SKM-1 treated with dmso at 0.1 percent for 144 hours (cell line): ENCODE measurements at regions not wholly inside any gene's neighbourhood (a gene's known extent, or its start where the extent isn't known, plus 50 kb on each side); places are given as distances from the start of the nearest gene placed in this dataset.
"Not testable (repeated sequence)": the region's sequence is repeated elsewhere in the genome, so short reads cannot be mapped to it uniquely, and the experiment has no call there.

Experiments used
- DNase-seq: peaks from one replicate; lab custom pipeline; 2025; ENCODE audit not compliant: unreplicated experiment; lab: John Stamatoyannopoulos, UW

DNA sequence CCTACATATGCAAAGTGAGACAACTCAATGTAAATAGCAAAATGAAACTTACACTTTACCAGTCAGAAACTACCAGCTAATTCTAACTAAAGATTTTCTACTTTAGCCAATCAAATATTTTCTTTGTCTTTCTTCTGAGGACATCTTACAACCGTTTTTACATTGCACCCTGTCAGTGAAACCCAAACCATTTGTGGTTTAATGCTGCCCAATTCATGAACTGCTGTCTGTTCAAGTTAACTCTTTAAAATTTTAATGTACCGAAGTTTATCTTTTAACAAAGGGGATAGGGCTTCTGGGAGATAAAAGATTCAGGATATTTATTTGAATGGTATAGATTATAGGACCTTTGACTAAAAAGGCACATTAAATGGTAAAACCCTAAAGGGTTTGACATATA, 121.3 kb upstream of the HDDC2 start:
- DNase-seq: no peak

DNA sequence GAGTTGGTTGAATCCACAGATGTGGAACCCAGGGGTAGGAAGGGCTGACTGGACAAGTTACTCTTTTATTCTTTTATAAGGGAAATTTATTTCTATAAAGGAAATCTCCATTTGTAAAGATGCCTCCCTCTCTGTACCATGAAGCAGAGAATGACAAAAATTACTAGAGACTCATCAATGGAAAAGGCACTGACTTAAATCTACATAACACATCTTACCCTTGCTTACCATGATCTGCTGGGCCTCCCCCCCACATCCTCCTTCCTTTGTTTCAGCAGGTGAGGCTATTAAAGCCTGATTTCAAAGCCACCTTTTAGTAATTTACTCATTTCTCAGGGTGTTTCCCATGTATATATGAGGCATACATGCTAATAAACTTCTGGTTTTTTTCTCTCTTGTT, 130.2 kb upstream of the HDDC2 start:
- no peak for DNase-seq

DNA sequence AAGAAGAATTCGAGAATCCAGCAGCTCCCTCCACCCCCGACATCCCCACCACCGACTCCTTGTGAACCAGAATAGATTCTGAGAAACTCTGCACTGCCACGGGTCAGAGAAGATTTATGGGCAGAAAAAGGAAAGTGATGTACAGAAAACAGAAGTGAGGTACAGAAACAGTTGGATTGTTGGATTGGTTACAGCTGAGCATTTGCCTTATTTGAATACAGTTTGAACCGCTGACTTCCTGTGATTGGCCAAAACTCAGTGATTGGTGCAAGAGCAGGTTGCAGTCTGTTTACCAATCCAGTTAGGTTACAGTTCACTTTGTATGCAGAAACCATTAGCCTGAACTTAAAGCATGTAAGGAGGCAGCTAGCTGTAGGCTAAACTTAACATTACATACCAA, 131.2 kb upstream of the HDDC2 start:
- DNase-seq: no peak

DNA sequence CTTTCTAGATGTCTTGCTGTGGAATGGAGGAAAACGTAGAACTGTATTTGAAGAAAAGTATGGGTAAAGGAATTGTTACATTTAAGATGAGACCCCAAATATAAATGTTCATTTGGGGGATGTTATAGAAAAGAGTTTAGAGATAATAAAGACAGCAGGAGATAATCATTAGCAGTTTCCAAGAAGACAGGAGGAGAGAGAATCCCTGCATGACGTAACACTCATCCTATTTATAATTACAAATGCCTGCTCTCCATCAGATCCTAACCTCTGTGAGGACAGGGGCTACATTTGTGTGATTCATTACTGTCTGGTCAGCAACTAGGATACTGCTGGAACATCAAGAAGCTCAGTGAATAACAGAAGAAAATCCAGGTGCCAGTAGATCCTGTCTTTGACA, 133.0 kb upstream of the HDDC2 start:
- DNase-seq: no peak

DNA sequence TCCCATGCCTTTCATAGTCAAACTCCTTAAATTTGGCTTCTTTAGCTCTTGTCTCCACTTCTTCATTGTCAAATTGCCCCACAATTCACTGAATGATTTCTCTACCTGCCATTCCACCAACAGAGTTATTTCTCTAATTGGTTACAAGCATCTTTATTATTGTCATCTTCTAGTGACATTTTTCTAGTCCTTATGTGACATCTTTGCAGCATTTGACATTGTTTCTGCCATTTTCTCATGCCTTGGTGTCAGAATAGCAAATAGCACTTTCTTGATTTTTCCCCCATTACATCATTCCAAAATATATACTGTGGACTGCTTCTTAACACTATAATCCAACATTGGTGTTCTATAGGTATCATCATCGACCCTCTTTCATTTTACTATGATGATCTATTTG, 137.7 kb upstream of the HDDC2 start:
- no peak for DNase-seq

DNA sequence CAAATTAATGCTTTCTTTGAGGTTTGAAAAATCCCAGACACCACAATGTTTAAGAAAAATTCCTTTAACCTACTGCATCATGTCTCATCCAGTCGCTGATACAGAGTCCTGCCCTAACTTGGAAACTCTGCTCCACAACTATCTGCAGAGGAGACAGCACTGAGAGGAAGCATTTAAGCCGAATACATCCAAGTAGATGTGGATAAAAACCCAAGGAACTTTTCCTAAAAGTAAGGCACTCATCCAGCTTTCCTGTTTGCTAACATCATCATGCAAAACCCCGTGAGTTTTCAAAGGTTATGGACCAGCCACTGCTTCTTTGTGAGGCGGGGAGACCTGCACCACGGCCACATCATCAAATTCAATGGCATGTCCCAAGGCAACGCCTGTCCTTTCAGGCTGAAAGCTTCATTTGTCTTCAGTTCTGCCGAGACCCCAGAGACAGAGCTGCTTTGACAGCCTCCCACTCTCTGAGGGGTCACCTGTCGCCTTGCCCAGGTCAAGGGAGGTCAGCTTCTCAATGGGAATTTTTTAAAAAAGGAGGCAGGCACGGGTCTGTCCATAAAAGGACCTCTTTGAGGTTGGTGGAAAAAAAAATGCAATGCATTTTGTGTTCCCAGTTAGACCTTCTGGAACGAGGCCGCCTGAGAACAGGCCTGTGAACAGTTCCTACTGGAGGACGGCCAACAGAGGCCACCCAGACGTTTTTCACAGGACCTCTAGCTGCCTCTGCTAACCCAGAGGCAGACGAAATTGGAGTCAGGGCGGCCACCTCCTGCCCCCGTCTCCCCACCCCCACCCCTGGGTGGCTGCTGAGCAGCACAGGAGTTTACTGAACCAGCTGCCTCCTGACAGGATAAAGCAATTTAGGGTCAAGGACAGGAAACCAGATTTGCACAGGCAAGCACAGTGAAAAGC, 142.5 kb upstream of the HDDC2 start:
- no peak for DNase-seq

DNA sequence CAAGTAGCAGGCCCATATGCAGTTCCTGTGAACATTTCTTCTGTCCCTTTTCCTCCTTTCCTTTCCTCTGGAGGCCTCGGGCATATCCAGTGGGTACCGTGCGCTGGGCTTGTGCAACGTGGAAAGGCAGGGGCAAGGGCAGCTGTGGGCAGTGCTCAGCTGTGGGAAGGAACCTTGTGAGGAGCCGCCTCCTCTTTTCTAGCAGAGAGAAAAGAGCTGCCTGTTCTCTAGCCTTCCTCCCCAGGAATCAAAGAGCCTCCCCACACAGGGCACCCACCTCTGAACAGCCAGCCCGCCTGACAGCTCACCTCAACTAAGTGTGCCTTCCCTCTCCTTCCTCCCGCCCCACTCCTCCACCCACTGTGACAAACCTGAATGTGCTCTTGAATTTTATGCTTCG, 143.3 kb upstream of the HDDC2 start:
- DNase-seq: no peak

DNA sequence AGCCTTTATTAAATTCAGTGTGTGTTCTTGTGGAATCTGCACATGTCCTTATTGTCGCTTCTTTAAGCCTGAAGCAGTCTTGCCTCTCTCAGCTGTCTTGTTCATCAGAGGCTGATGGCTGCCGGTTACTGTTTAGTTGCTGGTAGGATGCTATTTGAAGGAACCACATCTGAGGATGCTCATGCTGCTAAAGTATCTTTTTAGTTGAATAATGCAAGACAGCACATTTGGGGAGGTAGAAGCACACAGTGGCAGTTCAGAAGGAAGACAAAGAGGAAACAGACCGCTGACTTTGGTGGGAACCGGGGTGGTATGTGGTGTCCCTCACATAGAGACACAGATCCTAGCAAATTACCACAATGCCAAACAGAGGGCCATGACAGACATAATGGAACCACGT, 144.2 kb upstream of the HDDC2 start:
- no peak for DNase-seq

DNA sequence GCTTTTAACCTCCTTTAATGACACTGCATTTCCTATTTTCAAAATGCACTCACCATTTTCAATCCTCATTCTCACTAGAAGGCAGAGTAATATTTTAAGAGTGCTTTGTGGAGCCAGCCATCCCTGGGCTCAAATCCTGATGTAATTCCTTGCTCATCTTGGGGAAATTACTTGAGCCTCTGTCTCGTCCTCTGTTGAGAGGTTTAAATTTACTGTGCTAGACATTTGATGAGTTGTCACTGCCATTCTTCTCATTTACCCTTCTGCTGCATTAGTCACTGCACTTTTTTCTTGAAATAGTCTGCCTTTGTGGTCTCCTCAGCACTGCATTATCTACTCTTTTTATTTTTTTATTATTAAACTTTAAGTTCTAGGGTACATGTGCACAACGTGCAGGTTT, 150.0 kb upstream of the HDDC2 start:
- no peak for DNase-seq

DNA sequence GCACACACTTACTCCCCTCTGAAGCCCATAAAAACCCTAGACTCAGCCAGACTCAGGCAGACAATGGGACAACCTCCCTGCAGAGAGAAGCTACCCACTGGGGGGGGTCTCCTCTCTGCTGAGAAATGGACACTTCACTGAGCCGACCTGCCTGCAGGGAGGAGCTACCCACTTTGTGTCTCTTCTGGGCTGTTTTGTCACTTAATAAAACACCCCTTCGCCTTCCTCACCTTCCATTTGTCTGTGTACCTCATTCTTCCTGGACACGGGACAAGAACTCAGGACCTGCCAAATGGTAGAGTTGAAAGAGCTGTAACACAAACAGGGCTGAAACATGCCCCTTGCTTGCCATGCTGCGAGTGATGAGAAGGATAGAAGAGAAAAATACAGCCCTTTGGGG, 151.7 kb upstream of the HDDC2 start:
- DNase-seq: no peak

DNA sequence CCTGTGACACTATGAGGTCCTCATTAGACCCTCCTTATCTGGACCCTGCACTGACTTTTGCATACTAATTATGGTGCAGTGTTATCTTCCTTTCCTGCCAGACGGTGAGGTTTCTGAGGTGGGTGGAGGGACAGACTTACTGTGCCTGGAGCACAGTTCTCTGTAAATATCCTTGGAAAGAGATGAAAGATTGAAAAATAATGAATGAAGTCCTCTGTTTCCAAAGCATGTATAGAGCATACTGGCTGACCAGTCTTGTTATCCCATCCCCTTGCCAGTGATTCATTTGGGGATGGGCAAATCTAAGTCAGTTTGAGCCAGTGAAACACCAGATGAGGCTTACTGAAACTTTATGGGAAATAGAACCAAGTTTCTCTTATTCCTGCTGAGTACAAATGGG, 152.6 kb upstream of the HDDC2 start:
- no peak for DNase-seq

DNA sequence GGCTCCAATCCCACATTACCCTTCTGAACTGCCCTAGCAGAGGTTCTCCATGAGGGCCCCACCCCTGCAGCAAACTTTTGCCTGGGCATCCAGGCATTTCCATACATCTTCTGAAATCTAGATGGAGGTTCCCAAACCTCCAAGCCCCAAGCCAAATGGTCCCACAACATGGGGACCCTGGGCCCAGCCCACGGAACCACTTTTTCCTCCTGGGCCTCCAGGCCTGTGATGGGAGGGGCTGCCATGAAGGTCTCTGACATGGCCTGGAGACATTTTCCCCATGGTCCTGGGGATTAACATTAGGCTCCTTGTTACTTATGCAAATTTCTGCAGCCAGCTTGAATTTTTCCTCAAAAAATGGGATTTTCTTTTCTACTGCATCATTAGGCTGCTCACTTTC, 156.7 kb upstream of the HDDC2 start:
- not testable (repeated sequence) for DNase-seq

DNA sequence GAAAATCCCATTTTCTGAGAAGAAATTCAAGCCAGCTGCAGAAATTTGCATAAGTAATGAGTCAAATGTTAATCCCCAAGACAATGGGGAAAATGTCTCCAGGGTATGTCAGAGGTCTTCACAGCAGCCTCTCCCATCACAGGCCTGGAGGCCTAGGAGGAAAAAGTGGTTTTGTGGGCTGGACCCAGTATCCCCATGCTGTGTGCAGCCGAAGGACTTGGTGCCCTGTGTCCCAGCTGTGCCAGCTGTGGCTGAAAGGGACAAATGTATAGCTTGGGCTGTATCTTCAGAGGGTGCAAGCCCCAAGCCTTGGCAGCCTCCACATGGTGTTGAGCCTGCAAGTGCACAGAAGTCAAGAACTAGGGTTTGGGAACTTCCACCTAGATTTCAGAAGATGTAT, 163.6 kb upstream of the HDDC2 start:
- not testable (repeated sequence) for DNase-seq

DNA sequence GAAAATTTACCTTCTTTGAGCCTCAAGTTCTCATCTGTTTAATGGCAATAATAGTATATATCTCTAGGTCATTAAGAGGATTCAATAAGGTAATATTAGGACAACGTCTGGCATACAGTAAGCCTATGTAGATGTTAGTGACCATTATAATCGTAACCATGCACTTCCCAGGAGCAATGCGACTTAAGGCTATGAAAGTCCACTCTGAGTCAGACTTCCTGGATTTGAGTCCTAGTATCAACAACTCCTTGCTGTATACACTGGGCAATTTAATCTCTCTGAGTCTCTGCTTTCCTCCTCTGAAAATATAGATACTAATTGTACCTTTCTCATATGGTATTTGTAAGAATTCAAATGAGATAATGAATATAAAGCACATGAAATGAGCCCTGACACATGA, 168.1 kb upstream of the HDDC2 start:
- DNase-seq: no peak

DNA sequence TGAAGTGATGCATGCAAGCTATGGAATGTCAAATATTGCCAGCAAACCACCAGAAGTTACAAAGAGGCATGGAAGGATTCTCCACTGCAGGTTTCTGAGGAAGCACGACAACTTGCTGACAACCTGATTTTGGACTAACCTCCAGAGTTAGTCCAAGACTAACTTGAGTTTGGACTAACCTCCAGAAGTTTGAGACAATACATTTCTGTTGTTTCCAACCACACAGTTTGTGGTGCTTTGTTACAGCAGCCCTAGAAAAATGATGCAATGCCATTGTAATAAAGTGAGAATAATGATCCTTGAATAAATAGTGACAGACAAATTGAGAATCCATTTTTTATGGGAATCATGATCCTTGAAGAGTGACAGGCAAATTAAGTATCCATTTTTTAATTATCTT, 169.9 kb upstream of the HDDC2 start:
- DNase-seq: no peak

DNA sequence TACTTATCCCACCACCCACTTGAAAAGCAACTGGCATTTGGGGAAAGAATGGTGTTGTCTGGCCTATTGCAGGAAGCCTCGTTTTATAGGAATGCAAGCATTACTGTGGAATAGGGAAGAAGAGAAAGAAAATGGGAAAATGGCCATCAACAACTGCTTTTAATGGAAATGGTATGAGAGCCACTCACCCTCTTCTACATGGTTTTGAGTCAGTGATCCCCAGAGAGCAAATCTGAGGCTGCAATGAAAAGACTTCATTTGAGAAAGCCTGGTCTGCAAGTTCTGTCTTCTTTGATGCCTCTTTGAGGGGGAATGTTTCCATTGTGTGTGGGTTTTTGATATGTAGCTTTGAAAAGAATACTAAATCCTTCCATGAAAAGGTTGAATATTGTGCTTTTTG, 172.3 kb upstream of the HDDC2 start:
- DNase-seq: no peak

DNA sequence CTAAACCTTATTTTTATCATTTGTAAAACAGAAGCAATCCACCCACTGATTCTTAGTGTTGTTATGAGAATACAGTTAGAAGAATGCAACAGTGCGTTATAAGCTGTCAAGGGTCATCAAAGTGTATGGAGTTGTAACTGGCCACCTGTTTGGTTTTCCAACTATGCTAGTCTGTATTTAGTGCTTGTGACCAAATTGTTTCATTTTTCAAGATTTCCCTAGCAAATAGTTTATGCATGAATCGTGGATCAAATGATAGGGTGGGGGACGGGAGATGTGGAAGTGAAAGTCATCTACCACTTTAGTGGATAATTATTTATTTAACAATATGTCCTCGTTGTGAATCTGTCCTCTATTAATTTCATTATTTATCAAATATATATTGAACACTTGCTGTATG, 175.4 kb upstream of the HDDC2 start:
- DNase-seq: no peak

DNA sequence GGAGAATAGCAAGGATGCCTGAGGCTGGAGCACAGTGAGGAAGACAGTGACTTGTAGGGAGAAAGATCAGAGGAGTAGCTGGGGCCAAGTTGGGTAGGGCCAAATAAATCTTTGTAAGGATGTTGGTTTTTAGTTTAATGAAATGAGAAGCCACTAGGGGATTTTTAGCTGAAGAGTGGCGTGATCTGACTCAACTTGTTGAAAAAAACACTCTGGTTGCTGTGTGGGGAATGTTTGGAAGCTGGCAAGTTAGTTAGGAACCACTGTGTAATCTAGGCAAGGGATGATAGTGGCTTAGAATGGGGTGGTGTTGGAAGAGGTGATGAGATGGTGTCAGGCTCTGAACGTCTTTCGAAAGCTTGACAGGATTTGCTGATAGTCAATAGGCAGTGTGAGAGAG, 176.1 kb upstream of the HDDC2 start:
- no peak for DNase-seq

DNA sequence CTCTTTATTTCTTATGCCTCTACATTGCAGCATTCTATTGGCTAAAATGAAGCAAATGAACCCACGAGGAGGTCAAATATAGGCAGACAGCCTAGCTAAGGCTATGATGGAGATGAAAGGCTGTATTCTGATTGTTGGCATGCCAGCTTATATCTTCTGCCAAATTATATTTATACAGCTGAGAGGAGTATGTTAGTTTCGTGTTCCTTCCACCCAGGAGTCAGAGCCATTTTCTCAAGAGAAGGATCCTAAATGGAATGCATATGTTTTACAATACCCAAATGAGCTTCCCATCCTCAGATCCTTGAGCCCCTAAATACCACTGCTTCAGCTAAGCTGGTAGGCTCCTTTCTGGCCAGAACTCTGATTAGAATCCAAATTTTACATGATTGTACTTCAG, 178.4 kb upstream of the HDDC2 start:
- DNase-seq: no peak

DNA sequence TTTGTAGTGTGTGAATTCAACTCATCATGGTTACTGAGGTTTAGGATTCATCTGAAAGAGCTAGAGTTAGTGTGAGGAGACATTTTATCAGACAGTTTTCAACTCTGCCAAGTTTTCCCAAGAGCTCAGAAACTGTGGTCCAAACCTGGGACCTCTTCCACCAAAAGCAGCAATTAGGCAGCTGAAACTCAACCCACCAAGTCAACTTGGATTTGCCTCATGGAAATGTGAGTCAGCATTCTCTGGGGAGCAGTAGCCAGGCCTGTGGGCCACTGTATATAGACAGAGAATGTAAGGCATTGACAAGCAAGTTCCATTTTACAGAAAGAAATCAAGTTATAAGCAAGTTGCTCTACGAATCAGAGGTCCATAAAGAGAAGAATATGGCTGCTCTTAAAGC, 178.8 kb upstream of the HDDC2 start:
- no peak for DNase-seq

DNA sequence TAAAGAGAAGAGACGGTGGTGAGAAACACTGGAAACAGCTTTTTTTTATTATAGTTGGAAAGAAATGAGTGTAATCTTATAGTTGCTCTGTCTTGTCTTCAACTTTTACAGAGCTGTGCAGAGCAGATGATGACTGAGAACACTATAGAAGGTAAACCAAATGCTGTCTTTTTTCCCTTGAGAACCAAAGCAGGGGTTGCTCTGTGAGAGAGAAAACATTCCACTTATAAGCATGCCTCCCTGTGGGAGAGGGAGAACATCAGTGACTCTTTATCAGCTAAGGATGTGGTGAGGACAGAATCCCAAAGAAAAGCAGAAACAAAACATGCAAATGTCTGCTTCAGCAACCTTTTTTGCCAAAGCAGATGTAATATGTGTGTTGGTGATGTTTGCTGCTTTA, 179.3 kb upstream of the HDDC2 start:
- no peak for DNase-seq

DNA sequence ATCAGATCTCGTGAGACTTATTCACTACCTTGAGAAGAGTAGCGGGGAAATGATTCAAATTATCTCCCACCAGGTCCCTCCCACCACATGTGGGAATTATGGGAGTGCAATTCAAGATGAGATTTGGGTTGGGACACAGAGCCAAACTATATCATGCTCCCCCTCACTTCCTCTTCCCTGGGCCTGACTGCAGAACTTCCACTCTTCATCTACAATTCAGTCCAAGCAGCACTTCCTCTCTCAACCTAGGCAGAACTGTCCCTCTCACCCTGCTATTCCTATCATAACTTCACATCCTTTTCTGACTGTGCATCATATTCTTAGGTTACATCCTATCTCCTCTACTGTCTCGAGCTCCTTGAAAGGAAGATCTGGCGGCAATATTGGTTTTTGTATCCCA, 184.0 kb upstream of the HDDC2 start:
- peak; percentile 49 for DNase-seq

DNA sequence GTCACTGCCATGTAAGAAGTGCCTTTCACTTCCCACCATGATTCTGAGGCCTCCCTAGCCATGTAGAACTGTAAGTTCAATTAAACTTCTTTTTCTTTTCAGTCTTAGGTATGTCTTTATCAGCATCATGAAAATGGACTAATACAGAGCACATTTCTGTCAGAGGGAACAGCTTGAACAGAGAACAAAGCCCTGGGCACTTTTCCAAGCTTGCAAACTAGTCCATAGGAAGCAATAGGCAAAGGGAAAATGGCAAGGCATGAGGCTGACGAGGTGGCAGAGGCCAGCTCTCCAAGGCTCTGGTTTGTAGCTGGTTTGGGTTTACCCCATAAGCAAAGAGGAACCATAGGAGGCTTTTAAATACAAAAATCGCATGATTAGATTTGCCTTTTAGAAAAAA, 185.1 kb upstream of the HDDC2 start:
- DNase-seq: no peak
